GM13977 (cell line): ENCODE measurements at regions not wholly inside any gene's neighbourhood (a gene's known extent, or its start where the extent isn't known, plus 50 kb on each side); places are given as distances from the start of the nearest gene placed in this dataset.

Experiments used
- DNase-seq: peaks from one replicate; pipeline ENCODE4 v3.0.0; 2012; ENCODE audit warnings: low spot score
- CTCF ChIP-seq: IDR thresholded peaks from 2 replicates; pipeline ENCODE4 v1.5.1; 2012; ENCODE audit warnings: mild to moderate bottlenecking, control low read depth; ENCODE audit not compliant: insufficient read depth; ENCODE audit errors: extremely low read depth, missing control alignments
- in situ Hi-C: fragments of 300-500 bp; cut with MboI; formaldehyde crosslinking; loops from one replicate; pipeline ENCODE4 v1.12.0; 2022; ENCODE audit warnings: low sequenced_read_pairs, low pct_unique_long_range_greater_than_20kb, mixed read lengths, inconsistent platforms; ENCODE audit not compliant: unreplicated experiment

- no peak for DNase-seq
- TF ChIP-seq CTCF: no peak
- in situ Hi-C loops: no loop called here
Observed at GRCh38 chr3:86800116-86800515, 190.8 kb downstream of the VGLL3 start.

DNA sequence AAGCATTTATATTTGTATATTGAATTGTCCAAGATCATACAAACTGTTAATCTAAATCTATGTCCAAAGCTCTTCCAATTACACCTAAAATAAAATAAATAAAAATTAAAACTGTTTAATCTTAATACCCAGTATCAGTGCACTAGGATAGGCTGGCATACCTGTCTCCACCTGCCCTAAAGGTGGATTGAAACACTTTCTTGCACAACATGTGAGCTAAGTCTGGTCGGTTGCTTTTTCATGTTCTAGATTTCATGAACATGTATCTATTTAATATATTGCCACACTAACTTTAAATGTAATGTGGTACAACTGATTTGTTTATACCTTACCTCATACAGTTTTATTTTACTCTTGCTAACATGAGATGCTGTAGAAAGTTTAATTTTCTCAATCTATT lies 193.0 kb downstream of the VGLL3 start:
- in situ Hi-C loops: no loop called here
- no peak for DNase-seq
- no peak for TF ChIP-seq CTCF

- no peak for DNase-seq
- TF ChIP-seq CTCF: no peak
- in situ Hi-C loops: no loop called here
Observed at GRCh38 chr3:86794361-86795065, 196.4 kb downstream of the VGLL3 start.

GRCh38 chr3:86793786-86794185 lies 197.2 kb downstream of the VGLL3 start:
- in situ Hi-C loops: no loop called here
- no peak for DNase-seq
- TF ChIP-seq CTCF: no peak

GRCh38 chr3:86792316-86792715 lies 198.6 kb downstream of the VGLL3 start:
- TF ChIP-seq CTCF: no peak
- no peak for DNase-seq
- in situ Hi-C loops: no loop called here

DNA sequence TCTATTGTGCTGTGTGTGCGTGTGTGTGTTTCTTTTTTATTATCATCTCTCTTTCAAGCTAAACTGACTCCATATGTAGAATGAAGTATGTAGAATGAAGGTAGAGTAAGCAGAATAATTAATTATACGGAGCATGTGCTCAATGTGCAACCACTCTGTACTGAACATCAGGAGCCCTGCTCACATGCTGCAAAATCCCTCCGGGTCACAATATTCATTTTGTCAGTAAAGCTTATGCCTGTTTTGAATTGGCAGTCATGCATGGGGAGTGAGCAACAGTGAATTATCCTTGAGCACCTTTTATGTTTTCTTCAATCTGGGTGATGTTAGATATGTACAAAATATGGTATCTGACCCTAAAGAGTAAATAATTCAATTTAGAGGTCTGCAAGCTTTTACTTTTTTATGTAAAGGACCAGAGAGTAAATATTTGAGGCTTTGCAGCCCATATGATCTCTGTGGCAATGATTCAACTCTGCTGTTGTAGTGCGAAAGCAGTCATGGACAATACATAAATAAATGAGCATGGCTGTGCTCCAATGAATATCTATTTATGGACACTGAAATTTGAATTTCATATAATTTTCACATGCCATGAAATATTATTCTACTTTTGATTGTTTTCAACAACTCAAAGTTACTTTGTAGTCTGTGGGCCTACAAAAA lies 199.9 kb downstream of the VGLL3 start:
- in situ Hi-C loops: no loop called here
- no peak for TF ChIP-seq CTCF

DNA sequence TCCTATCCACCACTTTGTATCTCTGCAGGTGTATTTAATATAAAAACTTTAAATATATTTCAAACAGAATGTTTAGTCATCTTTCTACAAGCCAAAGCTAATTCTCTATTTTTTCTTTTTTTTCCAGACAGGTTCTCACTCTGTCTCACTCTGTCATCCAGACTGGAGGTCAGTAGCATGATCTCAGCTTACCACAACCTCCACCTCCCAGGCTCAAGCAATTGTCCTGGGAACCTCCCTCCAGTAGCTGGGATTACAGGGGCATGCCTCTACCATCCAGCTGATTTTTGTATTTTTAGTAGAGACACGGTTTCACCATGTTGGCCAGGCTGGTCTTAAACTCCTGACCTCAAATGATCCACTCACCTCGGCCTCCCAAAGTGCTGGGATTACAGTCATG lies 202.6 kb downstream of the VGLL3 start:
- DNase-seq: no peak
- in situ Hi-C loops: no loop called here

More for the DNA sequence above, 199.9 kb downstream of the VGLL3 start:
- no peak for DNase-seq

More for the DNA sequence above, 202.6 kb downstream of the VGLL3 start:
- TF ChIP-seq CTCF: no peak
